ENCODE measurements at regions not wholly inside any gene's neighbourhood (a gene's known extent, or its start where the extent isn't known, plus 50 kb on each side); places are given as distances from the start of the nearest gene placed in this dataset.

DNA sequence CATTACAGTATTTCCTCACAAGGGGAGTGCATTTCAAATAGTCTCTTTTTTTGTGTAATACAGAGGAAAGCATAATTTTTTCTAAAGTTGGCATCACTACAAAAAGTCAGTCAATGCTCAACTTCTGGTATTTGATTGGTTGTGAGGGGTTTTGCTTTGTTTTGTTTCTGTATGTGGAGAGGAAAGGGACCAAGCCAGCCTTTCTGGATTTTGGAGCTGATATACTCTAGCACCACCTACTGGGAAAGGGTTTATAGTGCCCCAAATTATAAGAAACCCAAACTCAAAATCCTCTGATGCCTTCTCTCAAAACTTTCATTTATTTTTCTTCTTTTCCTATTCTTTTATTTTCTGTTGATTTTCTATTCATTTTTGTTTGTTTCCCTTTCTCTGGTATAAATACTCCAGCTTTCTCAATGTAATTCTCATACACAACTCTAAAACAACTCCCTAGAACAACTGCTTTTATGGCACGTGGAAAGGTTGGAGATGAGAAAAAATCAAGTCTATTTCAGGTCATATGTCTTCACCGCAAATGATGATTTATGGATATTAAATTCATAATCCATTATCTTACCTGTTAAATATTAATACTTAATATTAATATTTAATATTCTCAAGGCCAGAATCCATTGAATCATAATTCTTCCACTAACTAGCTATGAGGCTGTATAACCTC is 69.5 kb upstream of the ANXA1 start (continued):
- TF ChIP-seq, protein P1, sequence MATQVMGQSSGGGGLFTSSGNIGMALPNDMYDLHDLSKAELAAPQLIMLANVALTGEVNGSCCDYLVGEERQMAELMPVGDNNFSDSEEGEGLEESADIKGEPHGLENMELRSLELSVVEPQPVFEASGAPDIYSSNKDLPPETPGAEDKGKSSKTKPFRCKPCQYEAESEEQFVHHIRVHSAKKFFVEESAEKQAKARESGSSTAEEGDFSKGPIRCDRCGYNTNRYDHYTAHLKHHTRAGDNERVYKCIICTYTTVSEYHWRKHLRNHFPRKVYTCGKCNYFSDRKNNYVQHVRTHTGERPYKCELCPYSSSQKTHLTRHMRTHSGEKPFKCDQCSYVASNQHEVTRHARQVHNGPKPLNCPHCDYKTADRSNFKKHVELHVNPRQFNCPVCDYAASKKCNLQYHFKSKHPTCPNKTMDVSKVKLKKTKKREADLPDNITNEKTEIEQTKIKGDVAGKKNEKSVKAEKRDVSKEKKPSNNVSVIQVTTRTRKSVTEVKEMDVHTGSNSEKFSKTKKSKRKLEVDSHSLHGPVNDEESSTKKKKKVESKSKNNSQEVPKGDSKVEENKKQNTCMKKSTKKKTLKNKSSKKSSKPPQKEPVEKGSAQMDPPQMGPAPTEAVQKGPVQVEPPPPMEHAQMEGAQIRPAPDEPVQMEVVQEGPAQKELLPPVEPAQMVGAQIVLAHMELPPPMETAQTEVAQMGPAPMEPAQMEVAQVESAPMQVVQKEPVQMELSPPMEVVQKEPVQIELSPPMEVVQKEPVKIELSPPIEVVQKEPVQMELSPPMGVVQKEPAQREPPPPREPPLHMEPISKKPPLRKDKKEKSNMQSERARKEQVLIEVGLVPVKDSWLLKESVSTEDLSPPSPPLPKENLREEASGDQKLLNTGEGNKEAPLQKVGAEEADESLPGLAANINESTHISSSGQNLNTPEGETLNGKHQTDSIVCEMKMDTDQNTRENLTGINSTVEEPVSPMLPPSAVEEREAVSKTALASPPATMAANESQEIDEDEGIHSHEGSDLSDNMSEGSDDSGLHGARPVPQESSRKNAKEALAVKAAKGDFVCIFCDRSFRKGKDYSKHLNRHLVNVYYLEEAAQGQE (IDR thresholded peaks at IDR 0.05; ENCODE audit: borderline replicate concordance) = peak; percentile 76; the same call in 1 of the 2 replicates
- TF ChIP-seq, protein P1 (CRISPR knock-in tag; IDR thresholded peaks at IDR 0.05; ENCODE audit: low read depth) = no peak
- peak; percentile 75 for TF ChIP-seq CC2D1A (IDR thresholded peaks at IDR 0.05)
- TF ChIP-seq DEAF1 (CRISPR knock-in tag; IDR thresholded peaks at IDR 0.05) = peak; percentile 70
- TF ChIP-seq ELK1 (CRISPR knock-in tag; IDR thresholded peaks at IDR 0.05) = no peak
- TF ChIP-seq, protein P2, sequence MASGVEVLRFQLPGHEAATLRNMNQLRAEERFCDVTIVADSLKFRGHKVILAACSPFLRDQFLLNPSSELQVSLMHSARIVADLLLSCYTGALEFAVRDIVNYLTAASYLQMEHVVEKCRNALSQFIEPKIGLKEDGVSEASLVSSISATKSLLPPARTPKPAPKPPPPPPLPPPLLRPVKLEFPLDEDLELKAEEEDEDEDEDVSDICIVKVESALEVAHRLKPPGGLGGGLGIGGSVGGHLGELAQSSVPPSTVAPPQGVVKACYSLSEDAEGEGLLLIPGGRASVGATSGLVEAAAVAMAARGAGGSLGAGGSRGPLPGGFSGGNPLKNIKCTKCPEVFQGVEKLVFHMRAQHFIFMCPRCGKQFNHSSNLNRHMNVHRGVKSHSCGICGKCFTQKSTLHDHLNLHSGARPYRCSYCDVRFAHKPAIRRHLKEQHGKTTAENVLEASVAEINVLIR (CRISPR knock-in tag; IDR thresholded peaks at IDR 0.05) = no peak
